ENCODE measurements at regions not wholly inside any gene's neighbourhood (a gene's known extent, or its start where the extent isn't known, plus 50 kb on each side); places are given as distances from the start of the nearest gene placed in this dataset.

GRCh38 chrX:13151828-13152517, 107.6 kb upstream of the FAM9C start:
- TF ChIP-seq TEAD4 (IDR thresholded peaks at IDR 0.05) (no peak), RAD21 (IDR thresholded peaks at IDR 0.05; ENCODE audit: low read depth) (no peak), CEBPB (IDR thresholded peaks at IDR 0.05) (no peak), YY1 (IDR thresholded peaks at IDR 0.05; ENCODE audit: low read depth) (no peak), USF1 (IDR thresholded peaks at IDR 0.05) (no peak), NFIC (IDR thresholded peaks at IDR 0.05) (no peak), CREB1 (IDR thresholded peaks at IDR 0.05; ENCODE audit: low read depth) (no peak), EP300 (IDR thresholded peaks at IDR 0.05; ENCODE audit: borderline replicate concordance) (no peak), TCF12 (IDR thresholded peaks at IDR 0.05; ENCODE audit: low read depth) (no peak), ZBTB7A (IDR thresholded peaks at IDR 0.05; ENCODE audit: low read depth) (no peak), FOXM1 (IDR thresholded peaks at IDR 0.05; ENCODE audit: borderline replicate concordance, low read depth) (no peak), MAX (IDR thresholded peaks at IDR 0.05) (no peak), TAF1 (IDR thresholded peaks at IDR 0.05; ENCODE audit: low read depth) (no peak), REST (IDR thresholded peaks at IDR 0.05; ENCODE audit: low read depth) (no peak)

- TF ChIP-seq YY1 (IDR thresholded peaks at IDR 0.05; ENCODE audit: low read depth) = no peak
- TF ChIP-seq MAX (IDR thresholded peaks at IDR 0.05) = no peak
- no peak for TF ChIP-seq TEAD4 (IDR thresholded peaks at IDR 0.05)
These were observed 105.4 kb upstream of the FAM9C start for GRCh38 chrX:13149702-13150350.

- no peak for TF ChIP-seq USF1 (IDR thresholded peaks at IDR 0.05)
These were observed 103.3 kb upstream of the FAM9C start for GRCh38 chrX:13147733-13148132.

- TF ChIP-seq NFIC (IDR thresholded peaks at IDR 0.05) = no peak
- TF ChIP-seq FOXM1 (IDR thresholded peaks at IDR 0.05; ENCODE audit: borderline replicate concordance, low read depth) = no peak
- no peak for TF ChIP-seq REST (IDR thresholded peaks at IDR 0.05; ENCODE audit: low read depth)
- TF ChIP-seq CREB1 (IDR thresholded peaks at IDR 0.05; ENCODE audit: low read depth) = no peak
- TF ChIP-seq EP300 (IDR thresholded peaks at IDR 0.05; ENCODE audit: borderline replicate concordance) = no peak
- TF ChIP-seq CEBPB (IDR thresholded peaks at IDR 0.05) = no peak
- TF ChIP-seq ZBTB7A (IDR thresholded peaks at IDR 0.05; ENCODE audit: low read depth) = no peak
- TF ChIP-seq YY1 (IDR thresholded peaks at IDR 0.05; ENCODE audit: low read depth) = no peak
- TF ChIP-seq EGR1 (IDR thresholded peaks at IDR 0.05) = no peak
- TF ChIP-seq MAX (IDR thresholded peaks at IDR 0.05) = no peak
- TF ChIP-seq TCF12 (IDR thresholded peaks at IDR 0.05; ENCODE audit: low read depth) = no peak
- no peak for TF ChIP-seq TAF1 (IDR thresholded peaks at IDR 0.05; ENCODE audit: low read depth)
- TF ChIP-seq TEAD4 (IDR thresholded peaks at IDR 0.05) = no peak
- no peak for TF ChIP-seq RAD21 (IDR thresholded peaks at IDR 0.05; ENCODE audit: low read depth)
- no peak for TF ChIP-seq USF1 (IDR thresholded peaks at IDR 0.05)
These were observed 102.7 kb upstream of the FAM9C start for GRCh38 chrX:13147147-13147546.

GRCh38 chrX:13144927-13145655, 100.7 kb upstream of the FAM9C start:
- TF ChIP-seq RAD21 (IDR thresholded peaks at IDR 0.05; ENCODE audit: low read depth) = no peak
- TF ChIP-seq YY1 (IDR thresholded peaks at IDR 0.05; ENCODE audit: low read depth) = no peak
- TF ChIP-seq USF1 (IDR thresholded peaks at IDR 0.05) = no peak
- TF ChIP-seq CREB1 (IDR thresholded peaks at IDR 0.05; ENCODE audit: low read depth) = no peak
- TF ChIP-seq EGR1 (IDR thresholded peaks at IDR 0.05) = no peak
